IMR-90 (cell line): ENCODE measurements at regions not wholly inside any gene's neighbourhood (a gene's known extent, or its start where the extent isn't known, plus 50 kb on each side); places are given as distances from the start of the nearest gene placed in this dataset.

Experiments used
- CHD1 ChIP-seq: IDR thresholded peaks from 2 replicates; pipeline ENCODE4 v1.6.1; 2012; ENCODE audit warnings: low read depth, low read length, improper control_type of control experiment
- NFE2L2 ChIP-seq: fragments of 150-350 bp; IDR thresholded peaks from 2 replicates; pipeline ENCODE4 v1.6.1; 2016; ENCODE audit warnings: low read depth, mild to moderate bottlenecking, low read length
- RAD21 ChIP-seq: IDR thresholded peaks from 2 replicates; pipeline ENCODE4 v1.6.1; 2012; ENCODE audit warnings: low read length, improper control_type of control experiment
- RFX5 ChIP-seq: IDR thresholded peaks from 2 replicates; pipeline ENCODE4 v1.8.0; 2012; ENCODE audit warnings: low read depth, mild to moderate bottlenecking, low read length, moderate library complexity
- SMC3 ChIP-seq: fragments of 150-350 bp; IDR thresholded peaks from 2 replicates; pipeline ENCODE4 v1.6.1; 2016; ENCODE audit warnings: low read depth, mild to moderate bottlenecking, antibody characterized with exemption, low read length, moderate library complexity
- TF ChIP-seq, protein P1 (sequence below): conservative IDR thresholded peaks from 2 replicates; pipeline ENCODE4 v1.5.1; 2012; ENCODE audit warnings: mild to moderate bottlenecking, low read depth, low read length, improper control_type of control experiment
- TF ChIP-seq, protein P2 (sequence below): fragments of 150-350 bp; IDR thresholded peaks from 2 replicates; pipeline ENCODE4 v1.6.1; 2017; ENCODE audit warnings: mild to moderate bottlenecking, antibody characterized with exemption, low read length, low read depth

DNA sequence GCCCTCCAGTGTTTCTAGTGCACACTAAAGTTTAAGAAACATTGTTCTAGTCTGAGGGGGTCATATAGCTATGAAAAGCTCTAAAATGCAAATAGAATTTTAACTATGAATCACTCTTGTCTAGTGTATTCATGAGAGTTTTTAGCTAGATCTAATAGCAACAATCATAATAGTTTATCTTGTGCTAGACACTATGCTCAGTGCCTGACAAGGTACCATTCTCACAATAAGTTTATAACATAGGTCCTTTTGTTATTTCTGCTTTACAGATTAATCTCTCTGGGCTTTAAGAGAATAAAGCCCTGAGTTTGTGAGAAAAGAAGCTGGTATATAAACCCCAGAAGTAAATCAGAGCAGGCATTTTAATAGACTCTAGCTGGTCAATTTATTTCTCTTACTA, 2120.7 kb downstream of the MAT2B start:
- TF ChIP-seq NFE2L2 (no peak), CHD1 (no peak), RAD21 (no peak), SMC3 (no peak), RFX5 (no peak)
- TF ChIP-seq, protein P1, sequence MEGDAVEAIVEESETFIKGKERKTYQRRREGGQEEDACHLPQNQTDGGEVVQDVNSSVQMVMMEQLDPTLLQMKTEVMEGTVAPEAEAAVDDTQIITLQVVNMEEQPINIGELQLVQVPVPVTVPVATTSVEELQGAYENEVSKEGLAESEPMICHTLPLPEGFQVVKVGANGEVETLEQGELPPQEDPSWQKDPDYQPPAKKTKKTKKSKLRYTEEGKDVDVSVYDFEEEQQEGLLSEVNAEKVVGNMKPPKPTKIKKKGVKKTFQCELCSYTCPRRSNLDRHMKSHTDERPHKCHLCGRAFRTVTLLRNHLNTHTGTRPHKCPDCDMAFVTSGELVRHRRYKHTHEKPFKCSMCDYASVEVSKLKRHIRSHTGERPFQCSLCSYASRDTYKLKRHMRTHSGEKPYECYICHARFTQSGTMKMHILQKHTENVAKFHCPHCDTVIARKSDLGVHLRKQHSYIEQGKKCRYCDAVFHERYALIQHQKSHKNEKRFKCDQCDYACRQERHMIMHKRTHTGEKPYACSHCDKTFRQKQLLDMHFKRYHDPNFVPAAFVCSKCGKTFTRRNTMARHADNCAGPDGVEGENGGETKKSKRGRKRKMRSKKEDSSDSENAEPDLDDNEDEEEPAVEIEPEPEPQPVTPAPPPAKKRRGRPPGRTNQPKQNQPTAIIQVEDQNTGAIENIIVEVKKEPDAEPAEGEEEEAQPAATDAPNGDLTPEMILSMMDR, result no peak
- TF ChIP-seq, protein P2, sequence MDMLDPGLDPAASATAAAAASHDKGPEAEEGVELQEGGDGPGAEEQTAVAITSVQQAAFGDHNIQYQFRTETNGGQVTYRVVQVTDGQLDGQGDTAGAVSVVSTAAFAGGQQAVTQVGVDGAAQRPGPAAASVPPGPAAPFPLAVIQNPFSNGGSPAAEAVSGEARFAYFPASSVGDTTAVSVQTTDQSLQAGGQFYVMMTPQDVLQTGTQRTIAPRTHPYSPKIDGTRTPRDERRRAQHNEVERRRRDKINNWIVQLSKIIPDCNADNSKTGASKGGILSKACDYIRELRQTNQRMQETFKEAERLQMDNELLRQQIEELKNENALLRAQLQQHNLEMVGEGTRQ, result no peak
